GM19438 (cell line): ENCODE measurements at regions not wholly inside any gene's neighbourhood (a gene's known extent, or its start where the extent isn't known, plus 50 kb on each side); places are given as distances from the start of the nearest gene placed in this dataset.

Source experiments
- ATAC-seq: cut with Tn5 transposase; IDR thresholded peaks from one replicate; pipeline ENCODE4 v1.9.1; 2021; ENCODE audit warnings: low read depth; ENCODE audit not compliant: unreplicated experiment

DNA sequence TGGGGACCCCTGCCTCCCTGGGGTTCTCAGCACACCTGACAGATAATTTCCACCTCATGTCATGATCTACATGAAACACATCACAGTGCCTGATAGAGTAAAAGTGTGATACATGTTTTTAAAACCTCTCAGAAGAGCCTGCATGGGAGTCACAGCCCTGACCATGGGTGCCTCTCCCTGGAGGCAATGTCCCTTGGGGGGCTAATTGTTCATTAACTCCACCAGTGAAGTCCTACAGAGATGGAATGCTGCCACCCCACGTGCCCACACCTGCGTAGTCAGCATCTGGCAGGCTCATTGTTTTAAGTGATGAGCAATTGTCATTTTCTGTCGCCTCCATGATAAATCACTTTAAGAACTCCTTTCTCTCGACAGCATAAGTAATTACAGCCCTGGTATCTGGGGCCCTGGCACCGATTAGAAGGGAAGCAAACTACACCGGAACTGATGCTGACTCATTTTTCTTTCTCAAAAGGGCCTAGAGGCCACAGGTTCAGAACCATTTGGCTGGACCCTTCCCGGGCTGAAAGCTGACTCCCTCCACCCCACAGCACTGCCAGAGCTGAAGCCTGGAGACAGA is 109.6 kb upstream of the GJB5 start:
- ATAC-seq, result no peak

DNA sequence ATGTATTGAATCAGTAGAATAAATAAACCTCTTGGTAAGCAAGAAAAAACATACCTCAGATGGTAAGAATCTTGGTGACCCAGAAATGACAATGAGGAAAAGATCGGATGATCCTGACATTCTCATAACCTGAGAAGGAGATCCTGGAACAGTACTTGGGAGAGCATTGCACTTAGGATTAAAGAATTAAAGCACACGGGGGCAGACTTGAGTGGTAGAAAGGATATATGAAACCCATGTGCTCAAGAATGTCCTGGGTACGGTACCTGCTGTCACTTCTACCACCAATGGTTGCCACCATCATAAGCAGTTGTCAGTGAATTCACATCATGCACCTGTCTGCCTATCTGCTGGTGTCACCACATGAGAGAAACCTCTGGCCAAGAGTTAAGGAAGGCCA is 108.9 kb upstream of the GJB5 start:
- ATAC-seq, result no peak

DNA sequence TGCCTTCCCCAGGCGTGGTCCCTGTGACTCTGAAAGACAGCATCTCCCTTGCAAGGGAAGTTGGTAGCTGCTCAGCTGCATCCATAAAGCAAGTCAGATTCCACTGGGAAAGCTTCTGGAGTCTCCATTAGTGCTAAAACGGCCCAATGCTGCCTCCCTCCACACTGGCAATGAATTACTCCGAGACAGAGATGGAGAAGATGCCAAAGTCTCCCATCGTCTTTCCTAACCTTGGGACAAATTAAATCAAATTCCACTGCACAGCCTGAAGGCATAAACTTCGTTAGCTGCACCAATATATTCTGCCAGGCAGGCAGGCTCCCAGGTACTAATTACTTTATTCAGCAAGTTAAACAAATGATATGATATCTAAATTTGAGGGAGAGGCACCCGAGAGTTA is 106.3 kb upstream of the GJB5 start:
- ATAC-seq, result no peak

DNA sequence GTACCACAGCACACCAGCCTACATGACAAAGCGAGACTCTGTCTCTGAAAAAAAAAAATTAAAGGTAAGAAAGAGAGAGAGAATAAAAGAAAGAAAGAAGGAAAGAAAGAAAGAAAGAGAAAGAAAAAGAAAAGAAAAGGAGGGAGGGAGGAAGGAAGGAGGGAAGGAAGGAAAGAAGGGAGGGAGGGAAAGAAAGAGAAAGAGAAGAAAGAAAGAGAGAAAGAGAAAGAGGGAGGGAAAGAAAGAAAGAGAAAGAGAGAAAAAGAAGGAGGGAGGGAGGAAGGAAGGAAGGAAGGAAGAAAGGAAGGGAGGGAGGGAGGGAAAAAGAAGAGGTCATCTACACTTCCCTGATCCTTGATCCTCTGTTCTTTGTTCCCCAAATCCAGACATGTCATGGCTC is 104.8 kb upstream of the GJB5 start:
- ATAC-seq, result no peak

- ATAC-seq, result no peak
Measured at GRCh38 chr1:34650800-34651199, 104.0 kb upstream of the GJB5 start.

DNA sequence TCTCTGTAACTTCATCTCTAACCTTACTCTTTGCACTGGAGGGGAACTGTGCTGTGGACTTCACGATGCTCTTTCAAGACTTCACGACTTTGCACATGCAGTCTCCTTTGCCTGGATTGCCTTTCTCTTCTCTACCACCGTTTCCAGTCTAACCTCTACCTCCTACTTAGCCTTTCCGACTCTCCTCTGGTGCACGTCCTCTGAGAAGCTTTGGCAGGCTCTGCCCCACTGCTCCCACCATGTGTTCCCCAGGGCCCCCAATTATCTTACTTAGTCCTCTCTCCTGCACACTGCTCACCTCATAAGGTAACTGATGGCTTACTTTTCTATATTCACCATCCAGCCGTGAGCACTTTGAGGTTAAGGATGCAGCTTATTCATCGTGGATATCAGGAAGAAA is 101.7 kb upstream of the GJB5 start:
- no peak for ATAC-seq

- no peak for ATAC-seq
Measured at GRCh38 chr1:34655206-34655874, 99.5 kb upstream of the GJB5 start.

DNA sequence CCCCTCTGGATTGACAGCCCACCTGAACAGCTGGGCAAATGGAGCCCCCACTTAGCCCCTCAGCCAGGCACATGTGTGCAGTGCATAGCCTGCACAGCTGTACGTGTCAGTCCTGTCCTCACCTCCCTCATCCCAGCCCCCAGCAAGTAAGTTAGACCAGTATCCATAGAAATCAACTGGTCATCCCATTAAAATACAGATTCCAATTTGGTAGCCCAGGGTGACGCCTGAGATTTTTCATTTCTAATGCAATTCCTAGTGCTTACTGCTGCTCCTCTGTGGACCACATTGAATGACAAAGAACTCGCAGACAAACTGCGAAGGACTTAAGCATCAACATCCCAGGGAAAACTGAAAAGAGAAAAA is 99.0 kb upstream of the GJB5 start:
- no peak for ATAC-seq

DNA sequence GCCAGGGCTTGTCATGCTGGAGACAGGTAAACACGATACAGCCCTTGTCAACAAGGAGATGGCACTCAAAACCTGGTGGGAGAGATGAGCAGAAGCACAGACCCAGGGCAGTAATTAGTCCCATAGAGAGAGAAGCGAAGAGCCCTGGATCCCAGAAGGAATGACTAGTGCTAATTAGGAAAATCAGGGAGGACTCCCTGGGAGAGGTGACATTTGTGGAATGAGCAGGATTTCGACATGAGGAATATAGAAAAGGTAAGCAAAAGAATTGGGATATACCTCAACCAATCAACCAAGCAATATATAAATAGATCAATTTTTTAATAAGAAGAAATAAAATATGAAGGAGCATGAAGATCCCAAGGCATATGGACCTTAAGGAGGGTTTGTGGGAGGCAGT is 98.5 kb upstream of the GJB5 start:
- ATAC-seq, result no peak

DNA sequence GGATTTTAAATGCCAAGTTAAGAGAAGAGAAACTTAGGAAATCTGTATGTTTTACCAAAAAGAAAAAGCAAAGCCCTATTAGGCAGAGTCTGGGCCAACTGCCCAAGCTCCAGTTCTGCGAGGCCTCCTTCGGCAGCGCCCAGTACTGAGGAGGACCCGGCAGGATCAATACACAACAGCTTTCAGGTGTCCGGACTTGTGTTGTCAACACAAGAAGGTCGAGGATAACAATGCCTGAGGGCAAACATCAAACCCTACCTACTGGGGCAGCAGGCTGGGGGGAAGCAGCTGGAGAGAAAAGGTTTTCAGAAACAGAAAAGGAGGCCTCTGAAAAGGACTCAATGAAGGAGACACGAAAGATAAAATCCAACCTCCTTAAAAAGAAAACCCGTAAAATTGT is 98.1 kb upstream of the GJB5 start:
- ATAC-seq, result no peak

DNA sequence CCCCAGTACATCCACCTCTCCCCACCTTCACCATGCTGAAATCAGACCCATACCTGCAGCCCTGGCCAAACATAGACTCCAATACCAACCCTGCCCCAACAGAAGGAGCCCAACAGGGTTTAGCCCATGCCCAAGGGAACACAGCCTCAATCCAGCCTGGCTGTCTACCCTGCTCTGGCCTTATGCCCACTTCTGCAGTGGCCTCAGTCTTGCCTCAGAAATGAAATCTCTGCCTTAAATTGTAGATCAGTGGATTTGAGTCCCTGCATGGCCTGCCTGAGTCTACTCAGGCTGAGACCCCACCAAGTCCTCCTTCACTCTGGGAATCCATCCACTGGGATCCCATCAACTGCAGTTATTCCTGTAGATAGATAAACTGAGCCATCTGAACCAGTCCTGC is 97.6 kb upstream of the GJB5 start:
- ATAC-seq, result no peak

- no peak for ATAC-seq
Measured at GRCh38 chr1:34657849-34658248, 97.0 kb upstream of the GJB5 start.

- ATAC-seq, result no peak
Measured at GRCh38 chr1:34663031-34663430, 91.8 kb upstream of the GJB5 start.

DNA sequence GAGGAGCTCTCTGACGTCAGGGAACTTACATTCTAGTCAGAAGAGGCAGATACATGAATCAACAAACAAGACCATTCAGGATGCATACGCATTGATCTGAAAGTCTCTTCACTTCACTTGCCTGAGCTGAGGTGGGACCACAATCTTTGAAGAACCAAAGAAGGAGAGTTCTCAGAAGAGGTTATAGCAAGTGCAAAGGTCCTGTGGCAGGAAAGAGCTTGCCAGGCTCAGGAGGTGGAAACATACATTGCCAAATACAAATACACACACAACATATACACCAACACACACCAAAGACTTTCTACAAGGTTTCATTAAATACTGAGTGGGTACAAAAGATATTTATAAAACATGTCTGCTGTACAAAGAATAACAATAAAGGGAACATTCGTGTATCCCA is 86.8 kb upstream of the GJB5 start:
- ATAC-seq, result no peak

DNA sequence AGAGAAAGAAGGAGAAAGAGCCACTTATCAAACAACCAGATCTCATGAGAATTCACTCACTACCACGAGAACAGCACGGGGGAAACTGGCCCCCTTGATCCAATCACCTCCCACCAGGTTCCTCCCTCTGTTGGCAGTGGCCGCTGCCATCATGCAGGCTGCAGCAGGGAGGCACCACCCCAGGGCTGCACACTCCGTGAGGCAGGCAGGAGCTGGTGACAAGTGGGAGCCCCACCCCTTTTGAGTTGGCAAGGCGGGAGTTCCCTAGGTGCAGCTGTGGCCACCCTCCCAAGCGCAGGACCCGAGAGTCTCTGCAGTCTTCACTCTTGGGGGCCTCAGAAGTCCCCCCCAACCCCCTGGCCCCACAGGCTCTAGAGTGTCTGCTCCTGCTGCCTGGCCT is 83.9 kb upstream of the GJB5 start:
- no peak for ATAC-seq

DNA sequence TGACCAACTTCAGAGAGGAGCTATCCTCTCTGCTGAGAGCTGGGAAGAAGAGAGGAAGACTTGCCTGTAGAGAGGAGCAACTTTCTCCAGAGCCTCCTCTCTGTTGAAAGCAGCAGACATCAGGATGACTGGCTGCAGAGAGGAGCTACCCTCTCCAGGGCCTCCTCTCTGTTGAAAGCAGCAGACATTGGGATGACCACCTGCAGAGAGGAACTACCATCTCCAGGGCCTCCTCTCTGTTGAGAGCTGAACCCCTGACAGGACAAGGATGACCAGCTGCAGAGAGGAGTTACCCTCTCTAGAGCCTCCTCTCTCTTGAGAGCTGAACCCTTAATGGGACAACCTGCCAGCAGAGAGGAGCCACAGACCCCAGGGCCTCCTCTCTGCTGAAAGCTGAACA is 83.0 kb upstream of the GJB5 start:
- no peak for ATAC-seq

GRCh38 chr1:34681480-34682451 is 73.1 kb upstream of the GJB5 start:
- ATAC-seq, result no peak

DNA sequence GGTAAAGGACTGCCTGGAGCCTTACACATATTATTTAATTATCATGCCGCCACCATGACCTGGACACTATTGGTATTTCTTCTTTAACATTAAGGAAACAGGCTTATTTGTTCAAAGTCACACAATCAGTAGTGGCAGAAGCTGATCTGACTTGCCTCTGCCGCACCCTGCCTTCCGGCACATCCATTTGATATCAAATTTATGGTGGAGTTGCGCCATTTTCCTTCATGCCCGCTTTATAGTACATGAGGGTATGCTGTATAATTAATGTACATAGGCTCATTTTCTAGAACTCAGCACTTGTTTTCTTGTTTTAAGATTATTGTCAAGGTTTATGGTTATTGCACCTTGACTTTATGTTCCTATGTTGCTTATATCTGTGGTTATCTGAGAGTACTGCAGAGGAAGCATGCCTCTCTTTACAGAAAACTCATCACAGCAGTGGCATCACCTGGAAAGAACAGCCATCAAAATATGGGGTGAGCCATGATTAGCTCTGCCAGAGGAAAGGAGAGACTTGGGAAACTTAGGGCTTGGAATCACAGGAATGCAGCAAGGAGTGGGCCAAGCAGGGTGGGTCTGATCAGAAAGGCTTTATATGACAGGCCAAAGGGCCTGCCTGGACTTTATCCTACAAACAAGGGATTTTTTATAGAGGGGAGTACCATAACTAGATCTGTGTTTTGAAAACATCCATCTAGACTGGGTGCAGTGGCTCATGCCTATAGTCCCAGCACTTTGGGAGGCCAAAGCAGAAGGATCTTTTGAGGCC is 72.2 kb upstream of the GJB5 start:
- ATAC-seq, result no peak

DNA sequence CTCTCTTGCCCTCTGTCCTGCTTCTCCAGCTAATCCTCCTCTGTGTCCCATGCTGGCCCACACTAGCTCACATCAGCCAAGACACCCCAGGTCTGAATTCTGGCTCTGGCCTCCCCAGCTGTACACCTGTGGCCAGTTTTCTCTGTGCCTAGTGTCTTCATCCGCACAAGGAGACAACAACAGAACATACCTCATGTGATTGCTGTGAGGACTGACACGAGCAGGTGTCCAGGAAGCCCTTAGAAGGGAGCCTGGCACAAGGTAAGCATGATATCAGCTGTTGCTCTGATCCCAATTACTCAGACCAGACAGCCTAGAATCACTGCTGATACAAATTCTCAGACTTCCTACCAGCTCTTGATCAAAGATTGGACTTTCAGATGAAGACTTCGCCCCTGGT is 71.2 kb upstream of the GJB5 start:
- no peak for ATAC-seq

DNA sequence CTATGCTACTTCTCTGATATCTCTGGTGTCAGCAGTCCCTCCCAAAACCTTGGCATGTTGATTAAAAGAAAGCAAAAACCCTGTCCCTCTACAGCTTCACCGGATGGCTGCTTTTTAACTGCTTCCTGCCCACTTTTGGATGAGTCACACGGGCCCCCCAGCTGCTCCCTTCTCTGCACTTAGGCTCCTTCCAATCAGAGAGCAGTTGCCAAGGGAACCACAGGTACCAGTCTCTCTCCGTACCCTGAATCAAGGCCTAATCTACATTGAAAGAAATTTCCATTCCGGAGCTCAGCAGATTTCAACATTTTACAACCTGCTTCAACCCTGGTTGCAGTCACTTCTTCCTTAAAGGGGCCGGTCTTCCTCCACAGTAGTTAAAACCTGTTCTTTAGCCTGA is 70.6 kb upstream of the GJB5 start:
- no peak for ATAC-seq

DNA sequence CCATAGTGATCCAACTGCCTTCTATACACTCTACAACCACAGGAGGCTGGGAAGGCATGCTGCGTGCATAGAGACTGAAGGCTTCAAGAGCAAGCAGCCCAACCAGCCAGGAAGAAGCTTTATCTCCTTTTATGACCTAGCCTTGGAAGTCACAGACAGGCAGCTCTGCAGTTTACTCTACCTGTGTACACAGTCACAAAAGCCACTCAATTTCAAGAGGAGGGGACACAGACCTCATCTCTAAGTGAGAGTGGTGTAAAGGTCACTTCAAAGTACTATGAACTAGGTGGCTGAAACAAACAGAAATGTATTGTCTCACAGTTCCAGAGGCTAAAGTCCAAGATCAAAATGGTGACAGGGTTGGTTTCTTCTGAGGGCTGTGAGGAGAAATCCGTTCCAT is 69.6 kb upstream of the GJB5 start:
- ATAC-seq, result no peak
